OCI-LY7 (cell line): ENCODE measurements at regions not wholly inside any gene's neighbourhood (a gene's known extent, or its start where the extent isn't known, plus 50 kb on each side); places are given as distances from the start of the nearest gene placed in this dataset.
"Not testable (repeated sequence)": the region's sequence is repeated elsewhere in the genome, so short reads cannot be mapped to it uniquely, and the experiment has no call there.

Experiments
- BruUV-seq: library from RNA; stranded (reverse); fragments of 400-500 nt; replicated peaks from 2 replicates; lab custom pipeline; 2021; lab: Mats Ljungman, UMichigan
- CTCF ChIA-PET: fragments of 300-600 bp; sonication (Branson Sonifier 250); formaldehyde crosslinking; loops from one replicate; lab custom pipeline; 2022; ENCODE audit warnings: antibody characterized with exemption; ENCODE audit not compliant: unreplicated experiment; lab: Charles Lee
- POLR2A ChIA-PET: fragments of 300-600 bp; sonication (Branson Sonifier 250); formaldehyde crosslinking; loops from one replicate; lab custom pipeline; 2022; ENCODE audit warnings: antibody characterized with exemption; lab: Charles Lee
- DNase-seq: peaks from one replicate; pipeline ENCODE4 v3.0.0-alpha.2; 2015; ENCODE audit warnings: low spot score
- H2AFZ ChIP-seq: fragments of 200-600 bp; sonication (generic), shearing (Covaris generic); 2 replicates; pipeline ENCODE4 v1.6.1; 2014; ENCODE audit warnings: mild to moderate bottlenecking, antibody characterized with exemption, low read length, moderate library complexity
- H3K27ac ChIP-seq: fragments of 200-600 bp; sonication (generic); 2 replicates; pipeline ENCODE4 v1.5.1; 2014; ENCODE audit warnings: mixed run types, low read depth, mild to moderate bottlenecking, moderate library complexity, low read length, inconsistent platforms; ENCODE audit not compliant: poor library complexity, severe bottlenecking
- H3K36me3 ChIP-seq: fragments of 200-600 bp; sonication (generic); 2 replicates; pipeline ENCODE4 v1.6.1; 2014; ENCODE audit warnings: mild to moderate bottlenecking, antibody characterized with exemption, low read length, moderate library complexity, mixed read lengths; ENCODE audit not compliant: insufficient read depth
- H3K4me1 ChIP-seq: fragments of 200-600 bp; sonication (generic); 2 replicates; pipeline ENCODE4 v1.5.1; 2014; ENCODE audit warnings: mild to moderate bottlenecking, low read length; ENCODE audit not compliant: insufficient read depth, poor library complexity, severe bottlenecking
- H3K4me2 ChIP-seq: fragments of 200-600 bp; sonication (generic); 2 replicates; pipeline ENCODE4 v1.6.1; 2014; ENCODE audit warnings: mild to moderate bottlenecking, low read length
- H3K4me3 ChIP-seq: fragments of 200-600 bp; sonication (generic); 2 replicates; pipeline ENCODE4 v1.5.1; 2014; ENCODE audit warnings: mild to moderate bottlenecking, low read depth, low read length; ENCODE audit not compliant: poor library complexity, severe bottlenecking
- H3K79me2 ChIP-seq: fragments of 200-600 bp; sonication (generic); 2 replicates; pipeline ENCODE4 v1.6.1; 2016; ENCODE audit warnings: low read depth, mild to moderate bottlenecking, low read length, moderate library complexity, mixed read lengths; ENCODE audit not compliant: insufficient read depth
- H3K9me2 ChIP-seq: fragments of 200-600 bp; sonication (generic); 2 replicates; pipeline ENCODE4 v1.6.1; 2016; ENCODE audit warnings: mild to moderate bottlenecking, low read length, mixed read lengths; ENCODE audit not compliant: insufficient read depth
- H3K9me3 ChIP-seq: fragments of 200-600 bp; sonication (generic); 2 replicates; pipeline ENCODE4 v1.6.1; 2014; ENCODE audit warnings: mild to moderate bottlenecking, mixed run types, low read length, mixed read lengths
- H4K20me1 ChIP-seq: fragments of 200-600 bp; sonication (generic); 2 replicates; pipeline ENCODE4 v1.6.1; 2014; ENCODE audit warnings: mild to moderate bottlenecking, antibody characterized with exemption, low read length, moderate library complexity, mixed read lengths; ENCODE audit not compliant: insufficient read depth
- intact Hi-C: fragments of 100-400 bp; cut with micrococcal nuclease; formaldehyde crosslinking; loops from one replicate; pipeline ENCODE4 v1.10.0; 2022; ENCODE audit not compliant: unreplicated experiment

DNA sequence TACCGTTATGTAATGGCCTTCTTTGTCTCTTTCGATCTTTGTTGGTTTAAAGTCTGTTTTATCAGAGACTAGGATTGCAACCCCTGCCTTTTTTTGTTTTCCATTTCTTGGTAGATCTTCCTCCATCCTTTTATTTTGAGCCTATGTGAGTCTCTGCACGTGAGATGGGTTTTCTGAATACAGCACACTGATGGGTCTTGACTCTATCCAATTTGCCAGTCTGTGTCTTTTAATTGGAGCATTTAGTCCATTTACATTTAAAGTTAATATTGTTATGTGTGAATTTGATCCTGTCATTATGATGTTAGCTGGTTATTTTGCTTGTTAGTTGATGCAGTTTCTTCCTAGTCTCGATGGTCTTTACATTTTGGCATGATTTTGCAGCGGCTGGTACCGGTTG, 69.9 kb downstream of the ADCYAP1 start:
- POLR2A ChIA-PET, H3K27ac ChIP-seq, H3K4me3 ChIP-seq, H3K36me3 ChIP-seq, H3K79me2 ChIP-seq, H3K4me1 ChIP-seq, DNase-seq, CTCF ChIA-PET, H3K4me2 ChIP-seq, H3K9me2 ChIP-seq, BruUV-seq, intact Hi-C loops, H4K20me1 ChIP-seq, H2AFZ ChIP-seq, H3K9me3 ChIP-seq: not testable (repeated sequence)

- H2AFZ ChIP-seq, H3K9me3 ChIP-seq, H3K9me2 ChIP-seq, H4K20me1 ChIP-seq, H3K4me2 ChIP-seq, POLR2A ChIA-PET, H3K79me2 ChIP-seq, DNase-seq, CTCF ChIA-PET, H3K4me3 ChIP-seq, H3K4me1 ChIP-seq, H3K27ac ChIP-seq, BruUV-seq, H3K36me3 ChIP-seq, intact Hi-C loops: not testable (repeated sequence)
Observed at GRCh38 chr18:976393-977128, 71.9 kb downstream of the ADCYAP1 start.

GRCh38 chr18:977327-977726, 72.7 kb downstream of the ADCYAP1 start:
- POLR2A ChIA-PET, H3K4me2 ChIP-seq, H3K79me2 ChIP-seq, H3K4me1 ChIP-seq, H4K20me1 ChIP-seq, H3K9me3 ChIP-seq, H3K9me2 ChIP-seq, H3K36me3 ChIP-seq, H3K4me3 ChIP-seq, CTCF ChIA-PET, H3K27ac ChIP-seq, DNase-seq, H2AFZ ChIP-seq, intact Hi-C loops, BruUV-seq: not testable (repeated sequence)

DNA sequence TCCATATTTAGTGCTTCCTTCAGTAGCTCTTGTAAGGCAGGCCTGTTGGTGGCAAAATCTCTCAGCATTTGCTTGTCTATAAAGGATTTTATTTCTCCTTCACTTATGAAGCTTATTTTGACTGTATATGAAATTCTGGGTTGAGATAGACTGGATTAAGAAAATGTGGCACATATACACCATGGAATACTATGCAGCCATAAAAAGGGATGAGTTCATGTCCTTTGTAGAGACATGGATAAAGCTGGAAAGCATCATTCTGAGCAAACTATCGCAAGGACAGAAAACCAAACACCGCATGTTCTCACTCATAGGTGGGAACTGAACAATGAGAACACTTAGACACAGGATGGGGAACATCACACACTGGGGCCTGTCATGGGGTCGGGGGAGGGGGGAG, 73.1 kb downstream of the ADCYAP1 start:
- BruUV-seq, H3K79me2 ChIP-seq, intact Hi-C loops, CTCF ChIA-PET, DNase-seq, H3K27ac ChIP-seq, H3K9me2 ChIP-seq, H3K4me1 ChIP-seq, H3K36me3 ChIP-seq, H4K20me1 ChIP-seq, H3K4me2 ChIP-seq, POLR2A ChIA-PET, H3K4me3 ChIP-seq, H3K9me3 ChIP-seq, H2AFZ ChIP-seq: not testable (repeated sequence)
